HepG2 (cell line): ENCODE measurements at regions not wholly inside any gene's neighbourhood (a gene's known extent, or its start where the extent isn't known, plus 50 kb on each side); places are given as distances from the start of the nearest gene placed in this dataset.

ENCODE experiments used
- ATAC-seq: fragments of 200-7000 bp; cut with Tn5 transposase; 3 replicates; pipeline ENCODE4 v1.9.1; 2020; ENCODE audit warnings: mild to moderate bottlenecking, moderate library complexity
- BruUV-seq: library from RNA; stranded (reverse); fragments of 400-500 nt; replicated peaks from 2 replicates; lab custom pipeline; 2021; lab: Mats Ljungman, UMichigan
- CTCF ChIA-PET: fragments of 300-600 bp; formaldehyde crosslinking; extraction: SDS; loops from one replicate; lab custom pipeline; 2021; ENCODE audit warnings: low total read pairs, inconsistent platforms, low intra/inter-chr PET ratio; lab: Yijun Ruan, JAX
- POLR2A ChIA-PET: fragments of 350-600 bp; sonication (Branson Sonifier 250); formaldehyde crosslinking; loops from one replicate; lab custom pipeline; 2020; ENCODE audit warnings: antibody characterized with exemption, inconsistent platforms; lab: Yijun Ruan, JAX
- DNase-seq: peaks from one replicate; pipeline ENCODE4 v3.0.0-alpha.2; 2015; ENCODE audit warnings: low spot score
- FAIRE-seq: peaks from 3 replicates; lab custom pipeline; 2011; peaks lifted over from hg19 to GRCh38; lab: Jason Lieb, UNC
- H2AFZ ChIP-seq: one replicate; pipeline ENCODE4 v1.6.1; 2011; ENCODE audit warnings: low read length, inconsistent platforms
- H3K27ac ChIP-seq: fragments of 300-600 bp; 3 replicates; pipeline ENCODE4 v1.8.0; 2011; ENCODE audit warnings: mixed run types, mild to moderate bottlenecking, mixed read lengths, low read length, inconsistent platforms; ENCODE audit not compliant: insufficient read depth; ENCODE audit errors: extremely low read length
- H3K27me3 ChIP-seq, 2 experiments: fragments of 200-600 bp in 1 of 2; 2 replicates in 1 of 2; 3 replicates in 1 of 2; pipeline versions ENCODE4 v1.6.0 to v1.8.0; 2011; ENCODE audit warnings: low read length in 2 of 2, mild to moderate bottlenecking in 2 of 2, moderate library complexity in 2 of 2, inconsistent platforms in 1 of 2; ENCODE audit not compliant: insufficient read depth in 2 of 2, control insufficient read depth in 1 of 2
- H3K36me3 ChIP-seq, 2 experiments: fragments of 200-600 bp in 1 of 2; replicated peaks in 1 of 2; 2 replicates in 1 of 2; 3 replicates in 1 of 2; pipeline versions ENCODE4 v1.5.1 to v1.8.0; 2011; ENCODE audit warnings: low read length in 2 of 2, inconsistent platforms in 1 of 2; ENCODE audit not compliant: insufficient read depth in 2 of 2, control insufficient read depth in 1 of 2
- H3K4me1 ChIP-seq: 2 replicates; pipeline ENCODE4 v1.5.1; 2012; ENCODE audit warnings: low read length, inconsistent platforms; ENCODE audit not compliant: insufficient read depth
- H3K4me2 ChIP-seq: 2 replicates; pipeline ENCODE4 v1.6.0; 2011; ENCODE audit warnings: low read depth, low read length, inconsistent platforms
- H3K4me3 ChIP-seq, 3 experiments: fragments of 200-600 bp in 1 of 3; sonication (generic), shearing (Covaris generic) in 1 of 3; replicated peaks in 1 of 3; 2 replicates each; pipeline ENCODE4 v1.5.1; 2011 to 2016; ENCODE audit warnings: low read length in 3 of 3, inconsistent platforms in 2 of 3, low read depth in 2 of 3, mild to moderate bottlenecking in 2 of 3, control low read depth in 1 of 3, mixed read lengths in 1 of 3; ENCODE audit not compliant: insufficient read depth in 1 of 3
- H3K79me2 ChIP-seq: one replicate; pipeline ENCODE4 v1.6.1; 2011; ENCODE audit warnings: low read length, inconsistent platforms; ENCODE audit not compliant: insufficient read depth
- H3K9ac ChIP-seq: 2 replicates; pipeline ENCODE4 v1.6.0; 2011; ENCODE audit warnings: mild to moderate bottlenecking, low read depth, low read length, inconsistent platforms; ENCODE audit not compliant: insufficient read depth
- H3K9me3 ChIP-seq: 2 replicates; pipeline ENCODE4 v1.5.1; 2012; ENCODE audit warnings: mild to moderate bottlenecking, low read length
- H4K20me1 ChIP-seq: 2 replicates; pipeline ENCODE4 v1.6.0; 2011; ENCODE audit warnings: inconsistent platforms, mild to moderate bottlenecking, low read length, moderate library complexity; ENCODE audit not compliant: insufficient read depth
- CAMTA2 ChIP-seq: sonication (generic); formaldehyde crosslinking; IDR thresholded peaks from 2 replicates; pipeline ENCODE4 v1.4.0; 2020; ENCODE audit warnings: mild to moderate bottlenecking, missing genetic modification reagents, borderline replicate concordance
- SOX13 ChIP-seq, 3 experiments: fragments of 450-650 bp in 1 of 3; sonication (generic) in 1 of 3; formaldehyde crosslinking in 1 of 3; IDR thresholded peaks in 2 of 3; conservative IDR thresholded peaks in 1 of 3; 2 replicates each; pipeline versions ENCODE4 v1.5.0 to v1.6.1; 2016 to 2020; ENCODE audit warnings: antibody characterized with exemption in 1 of 3, mild to moderate bottlenecking in 1 of 3, missing compliant biosample characterization in 1 of 3, missing genetic modification reagents in 1 of 3, moderate library complexity in 1 of 3
- TBX2 ChIP-seq: sonication (generic); formaldehyde crosslinking; IDR thresholded peaks from 2 replicates; pipeline ENCODE4 v1.5.0; 2020; ENCODE audit warnings: missing genetic modification reagents, mild to moderate bottlenecking, borderline replicate concordance
- XBP1 ChIP-seq: sonication (generic); formaldehyde crosslinking; IDR thresholded peaks from 2 replicates; pipeline ENCODE4 v1.5.0; 2020; ENCODE audit warnings: missing genetic modification reagents
- ZNF547 ChIP-seq: sonication (generic); formaldehyde crosslinking; IDR thresholded peaks from 2 replicates; pipeline ENCODE4 v1.5.1; 2020; ENCODE audit warnings: mild to moderate bottlenecking, missing genetic modification reagents
- ZNF572 ChIP-seq: sonication (generic); formaldehyde crosslinking; IDR thresholded peaks from 2 replicates; pipeline ENCODE4 v1.5.1; 2020; ENCODE audit warnings: mild to moderate bottlenecking, missing genetic modification reagents
- ZNF674 ChIP-seq: sonication (generic); formaldehyde crosslinking; IDR thresholded peaks from 2 replicates; pipeline ENCODE4 v1.5.0; 2020; ENCODE audit warnings: low read depth, mild to moderate bottlenecking, missing genetic modification reagents
- ZNF83 ChIP-seq: sonication (generic); formaldehyde crosslinking; IDR thresholded peaks from 2 replicates; pipeline ENCODE4 v1.4.0; 2020; ENCODE audit warnings: missing genetic modification reagents, mild to moderate bottlenecking, borderline replicate concordance
- WGBS: methylation state at CpG from one replicate; pipeline ENCODE4 v1.1.6; 2017; ENCODE audit warnings: low lambda C conversion rate; 5-methylcytosine and 5-hydroxymethylcytosine counted together
- in situ Hi-C: cut with HindIII; loops from 2 replicates; pipeline ENCODE4 v1.10.0; 2017; ENCODE audit warnings: low pct_unique_long_range_greater_than_20kb; ENCODE audit not compliant: extremely low pct_ligation_motif_present
- intact Hi-C: fragments of 100-400 bp; cut with micrococcal nuclease; formaldehyde crosslinking; loops from one replicate; pipeline ENCODE4 v1.10.0; 2022; ENCODE audit not compliant: unreplicated experiment
- TF ChIP-seq, protein P1 (sequence below): sonication (generic); formaldehyde crosslinking; IDR thresholded peaks from 2 replicates; pipeline ENCODE4 v1.4.0; 2020; ENCODE audit warnings: mild to moderate bottlenecking, missing genetic modification reagents, borderline replicate concordance
- TF ChIP-seq, protein P2 (sequence below): sonication (generic); formaldehyde crosslinking; IDR thresholded peaks from 2 replicates; pipeline ENCODE4 v1.4.0; 2020; ENCODE audit warnings: missing genetic modification reagents
- TF ChIP-seq, protein P3 (sequence below): sonication (generic); formaldehyde crosslinking; IDR thresholded peaks from 2 replicates; pipeline ENCODE4 v1.8.1; 2023; ENCODE audit warnings: mild to moderate bottlenecking, missing genetic modification reagents

DNA sequence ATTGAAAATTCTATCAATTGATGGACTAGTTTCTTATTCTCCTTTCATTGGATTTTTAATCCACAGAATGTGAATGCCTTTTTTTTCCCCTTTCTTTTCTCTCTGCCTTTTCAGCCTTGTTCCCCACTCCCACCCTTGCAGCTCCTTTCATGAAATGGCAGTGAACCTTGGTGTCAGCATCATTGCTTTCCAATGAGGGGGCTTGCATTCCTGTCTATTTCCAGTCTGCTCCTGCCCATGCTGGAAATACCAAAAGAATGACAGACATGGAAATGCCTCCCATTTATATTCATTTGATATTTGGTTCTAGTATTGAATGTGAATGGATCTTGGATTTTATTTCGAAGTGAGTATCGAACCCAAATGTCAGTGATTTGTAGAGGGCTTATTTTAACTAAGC, 162.7 kb upstream of the SGCD start:
- WGBS: 0% methylated on average over 2 of the region's 2 CpGs
- Histone ChIP-seq H3K9me3 (no peaks in the 10 kb centered on the region), H4K20me1 (no peaks in the 10 kb centered on the region), H3K27ac (no peak overlapping the region), H3K4me3 (no peak overlapping the region), H3K36me3 (no peaks in the 10 kb centered on the region), H3K9ac (no peak overlapping the region), H3K79me2 (no peaks in the 10 kb centered on the region), H3K4me2 (no peak overlapping the region), H2AFZ (no peak overlapping the region), H3K27me3 (no peaks in the 10 kb centered on the region), H3K4me1 (no peaks in the 10 kb centered on the region)
- ATAC-seq (no peak), DNase-seq (no peak), FAIRE-seq (no peak)
- ChIA-PET POLR2A (no interaction called here), CTCF (no interaction called here)
- in situ Hi-C loops: no loop called here
- no TSS peak for BruUV-seq
- TF ChIP-seq SOX13 (IDR thresholded peaks at IDR 0.05) (no peak), SOX13 (CRISPR knock-in tag; conservative IDR thresholded peaks at IDR 0.05 in 1 of 2, IDR thresholded peaks at IDR 0.05 in 1 of 2) (no peak), XBP1 (CRISPR knock-in tag) (no peak), TBX2 (CRISPR knock-in tag) (no peak), CAMTA2 (CRISPR knock-in tag) (no peak), ZNF83 (no peak), ZNF674 (CRISPR knock-in tag) (no peak), ZNF547 (CRISPR knock-in tag) (no peak), ZNF572 (no peak)
- TF ChIP-seq, protein P1, sequence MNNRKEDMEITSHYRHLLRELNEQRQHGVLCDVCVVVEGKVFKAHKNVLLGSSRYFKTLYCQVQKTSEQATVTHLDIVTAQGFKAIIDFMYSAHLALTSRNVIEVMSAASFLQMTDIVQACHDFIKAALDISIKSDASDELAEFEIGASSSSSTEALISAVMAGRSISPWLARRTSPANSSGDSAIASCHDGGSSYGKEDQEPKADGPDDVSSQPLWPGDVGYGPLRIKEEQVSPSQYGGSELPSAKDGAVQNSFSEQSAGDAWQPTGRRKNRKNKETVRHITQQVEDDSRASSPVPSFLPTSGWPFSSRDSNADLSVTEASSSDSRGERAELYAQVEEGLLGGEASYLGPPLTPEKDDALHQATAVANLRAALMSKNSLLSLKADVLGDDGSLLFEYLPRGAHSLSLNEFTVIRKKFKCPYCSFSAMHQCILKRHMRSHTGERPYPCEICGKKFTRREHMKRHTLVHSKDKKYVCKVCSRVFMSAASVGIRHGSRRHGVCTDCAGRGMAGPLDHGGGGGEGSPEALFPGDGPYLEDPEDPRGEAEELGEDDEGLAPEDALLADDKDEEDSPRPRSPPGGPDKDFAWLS (CRISPR knock-in tag): no peak
- TF ChIP-seq, protein P2, sequence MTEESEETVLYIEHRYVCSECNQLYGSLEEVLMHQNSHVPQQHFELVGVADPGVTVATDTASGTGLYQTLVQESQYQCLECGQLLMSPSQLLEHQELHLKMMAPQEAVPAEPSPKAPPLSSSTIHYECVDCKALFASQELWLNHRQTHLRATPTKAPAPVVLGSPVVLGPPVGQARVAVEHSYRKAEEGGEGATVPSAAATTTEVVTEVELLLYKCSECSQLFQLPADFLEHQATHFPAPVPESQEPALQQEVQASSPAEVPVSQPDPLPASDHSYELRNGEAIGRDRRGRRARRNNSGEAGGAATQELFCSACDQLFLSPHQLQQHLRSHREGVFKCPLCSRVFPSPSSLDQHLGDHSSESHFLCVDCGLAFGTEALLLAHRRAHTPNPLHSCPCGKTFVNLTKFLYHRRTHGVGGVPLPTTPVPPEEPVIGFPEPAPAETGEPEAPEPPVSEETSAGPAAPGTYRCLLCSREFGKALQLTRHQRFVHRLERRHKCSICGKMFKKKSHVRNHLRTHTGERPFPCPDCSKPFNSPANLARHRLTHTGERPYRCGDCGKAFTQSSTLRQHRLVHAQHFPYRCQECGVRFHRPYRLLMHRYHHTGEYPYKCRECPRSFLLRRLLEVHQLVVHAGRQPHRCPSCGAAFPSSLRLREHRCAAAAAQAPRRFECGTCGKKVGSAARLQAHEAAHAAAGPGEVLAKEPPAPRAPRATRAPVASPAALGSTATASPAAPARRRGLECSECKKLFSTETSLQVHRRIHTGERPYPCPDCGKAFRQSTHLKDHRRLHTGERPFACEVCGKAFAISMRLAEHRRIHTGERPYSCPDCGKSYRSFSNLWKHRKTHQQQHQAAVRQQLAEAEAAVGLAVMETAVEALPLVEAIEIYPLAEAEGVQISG: no peak
- TF ChIP-seq, protein P3, sequence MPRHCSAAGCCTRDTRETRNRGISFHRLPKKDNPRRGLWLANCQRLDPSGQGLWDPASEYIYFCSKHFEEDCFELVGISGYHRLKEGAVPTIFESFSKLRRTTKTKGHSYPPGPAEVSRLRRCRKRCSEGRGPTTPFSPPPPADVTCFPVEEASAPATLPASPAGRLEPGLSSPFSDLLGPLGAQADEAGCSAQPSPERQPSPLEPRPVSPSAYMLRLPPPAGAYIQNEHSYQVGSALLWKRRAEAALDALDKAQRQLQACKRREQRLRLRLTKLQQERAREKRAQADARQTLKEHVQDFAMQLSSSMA (CRISPR knock-in tag): no peak
- intact Hi-C loops: no loop called here
